ENCODE measurements at regions not wholly inside any gene's neighbourhood (a gene's known extent, or its start where the extent isn't known, plus 50 kb on each side); places are given as distances from the start of the nearest gene placed in this dataset.

DNA sequence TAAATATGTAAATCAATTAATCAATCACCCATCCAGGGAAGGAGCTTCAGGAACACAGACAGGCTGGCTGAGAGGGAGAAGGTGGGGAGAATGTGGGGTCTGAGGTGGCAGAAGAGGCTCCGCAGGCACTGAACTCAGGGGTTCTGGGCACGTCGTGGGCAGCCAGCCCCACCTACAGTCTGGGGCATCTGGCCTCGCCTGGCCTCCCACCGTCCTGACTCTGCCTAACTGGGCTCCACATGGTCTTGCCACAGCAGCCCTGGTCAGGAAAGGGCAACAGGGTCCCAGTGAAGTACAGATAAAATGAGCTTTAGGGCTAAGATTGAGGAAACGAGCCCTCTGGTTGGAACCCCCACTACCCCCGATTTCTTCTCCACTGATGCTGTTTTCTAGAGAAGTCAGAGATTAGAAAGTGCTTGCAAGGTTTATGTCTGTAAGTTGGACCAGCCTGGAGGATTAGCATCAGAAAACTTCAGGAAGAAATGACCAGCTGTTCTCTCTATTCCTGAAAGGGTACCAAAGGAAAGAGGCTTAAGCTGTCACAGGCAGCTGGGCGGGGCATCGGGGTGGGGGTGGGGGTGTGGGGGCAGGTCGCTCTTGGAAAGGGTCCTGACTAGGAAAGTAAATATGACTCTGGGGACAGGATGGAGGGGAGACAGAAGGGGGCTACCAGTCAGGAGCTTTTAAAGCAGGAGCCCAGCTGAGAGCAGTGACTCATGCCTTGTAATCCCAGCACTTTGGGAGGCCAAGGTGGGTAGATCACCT is 261.7 kb downstream of the BUD13 start:
- TF ChIP-seq, protein P1, sequence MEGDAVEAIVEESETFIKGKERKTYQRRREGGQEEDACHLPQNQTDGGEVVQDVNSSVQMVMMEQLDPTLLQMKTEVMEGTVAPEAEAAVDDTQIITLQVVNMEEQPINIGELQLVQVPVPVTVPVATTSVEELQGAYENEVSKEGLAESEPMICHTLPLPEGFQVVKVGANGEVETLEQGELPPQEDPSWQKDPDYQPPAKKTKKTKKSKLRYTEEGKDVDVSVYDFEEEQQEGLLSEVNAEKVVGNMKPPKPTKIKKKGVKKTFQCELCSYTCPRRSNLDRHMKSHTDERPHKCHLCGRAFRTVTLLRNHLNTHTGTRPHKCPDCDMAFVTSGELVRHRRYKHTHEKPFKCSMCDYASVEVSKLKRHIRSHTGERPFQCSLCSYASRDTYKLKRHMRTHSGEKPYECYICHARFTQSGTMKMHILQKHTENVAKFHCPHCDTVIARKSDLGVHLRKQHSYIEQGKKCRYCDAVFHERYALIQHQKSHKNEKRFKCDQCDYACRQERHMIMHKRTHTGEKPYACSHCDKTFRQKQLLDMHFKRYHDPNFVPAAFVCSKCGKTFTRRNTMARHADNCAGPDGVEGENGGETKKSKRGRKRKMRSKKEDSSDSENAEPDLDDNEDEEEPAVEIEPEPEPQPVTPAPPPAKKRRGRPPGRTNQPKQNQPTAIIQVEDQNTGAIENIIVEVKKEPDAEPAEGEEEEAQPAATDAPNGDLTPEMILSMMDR (IDR thresholded peaks at IDR 0.05), result no peak
- TF ChIP-seq POLR2A (IDR thresholded peaks at IDR 0.05), result no peak
- TF ChIP-seq EP300 (IDR thresholded peaks at IDR 0.05), result no peak
- DNase-seq (ENCODE audit: low spot score in 2 of 2), result no peak
- Histone ChIP-seq H3K4me3 (no peak overlapping the region), H3K9me3 (no peaks in the 10 kb centered on the region), H3K27me3 (peaks cover 0 to 12% of the 10 kb centered on the region in 2 donors), H3K36me3 (no peaks in the 10 kb centered on the region), H3K27ac (no peak overlapping the region), H3K4me1 (no peaks in the 10 kb centered on the region)
- WGBS, 2 donors, result 60 to 68% methylated on average over 8 to 10 of the region's 10 CpGs

DNA sequence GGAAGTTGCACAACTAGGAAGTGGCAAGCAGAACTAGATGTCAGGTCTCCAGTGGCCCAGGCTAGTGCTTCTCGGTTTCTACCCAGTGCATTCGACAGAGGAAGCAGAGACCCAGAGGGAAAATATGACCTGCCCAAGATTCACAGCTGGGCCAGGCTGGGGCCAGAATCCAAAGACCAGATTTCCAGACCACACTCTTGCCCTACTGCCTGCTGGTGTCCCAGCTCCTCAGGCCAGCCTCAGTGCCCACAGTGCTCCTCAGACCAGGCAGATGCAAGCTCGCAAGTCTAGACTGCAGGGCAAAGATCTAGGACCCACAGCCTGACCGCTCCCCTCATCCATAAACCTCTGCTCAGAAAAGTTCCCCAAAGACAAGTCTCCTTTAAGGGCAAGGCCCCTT is 262.6 kb downstream of the BUD13 start:
- no peak for DNase-seq (ENCODE audit: low spot score in 2 of 2)
- Histone ChIP-seq H3K27me3 (peaks cover 0 to 17% of the 10 kb centered on the region in 2 donors), H3K36me3 (no peaks in the 10 kb centered on the region), H3K27ac (no peak overlapping the region), H3K4me1 (no peaks in the 10 kb centered on the region), H3K4me3 (no peak overlapping the region), H3K9me3 (no peaks in the 10 kb centered on the region)
- 65 to 72% methylated on average over 4 of the region's 4 CpGs for WGBS, 2 donors
- TF ChIP-seq, protein P1 (IDR thresholded peaks at IDR 0.05), result no peak
- TF ChIP-seq POLR2A (IDR thresholded peaks at IDR 0.05) (no peak), EP300 (IDR thresholded peaks at IDR 0.05) (no peak)

DNA sequence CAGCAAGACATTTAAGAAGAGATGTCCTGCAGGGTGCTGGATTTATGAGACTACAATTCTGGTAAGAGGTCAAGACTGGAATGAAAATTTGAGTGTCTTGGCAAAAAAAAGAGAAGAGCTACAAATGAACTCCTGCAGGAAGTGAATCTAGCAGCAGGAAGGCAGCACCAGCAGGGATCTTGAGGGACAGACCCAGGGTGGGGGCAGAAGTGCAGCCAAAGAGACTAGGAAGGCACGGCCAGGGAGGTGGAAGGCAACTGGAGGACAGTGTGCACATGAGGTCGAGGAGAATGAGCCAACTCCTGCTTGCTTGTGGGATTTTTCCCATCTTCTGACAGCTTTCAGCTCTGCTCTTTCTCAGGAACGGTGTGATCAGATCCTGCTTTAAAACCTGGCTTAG is 263.2 kb downstream of the BUD13 start:
- no peaks in the 10 kb centered on the region for H3K36me3 ChIP-seq
- no peaks in the 10 kb centered on the region for H3K4me1 ChIP-seq
- peaks cover 0 to 22% of the 10 kb centered on the region in 2 donors for H3K27me3 ChIP-seq
- H3K9me3 ChIP-seq, result no peaks in the 10 kb centered on the region
- 38 to 42% methylated on average over 3 of the region's 3 CpGs for WGBS, 2 donors
- DNase-seq (ENCODE audit: low spot score in 2 of 2), result no peak
- H3K27ac ChIP-seq, result no peak overlapping the region
- no peak overlapping the region for H3K4me3 ChIP-seq
- TF ChIP-seq EP300 (IDR thresholded peaks at IDR 0.05) (no peak), POLR2A (IDR thresholded peaks at IDR 0.05) (no peak)
- TF ChIP-seq, protein P1 (IDR thresholded peaks at IDR 0.05), result no peak

DNA sequence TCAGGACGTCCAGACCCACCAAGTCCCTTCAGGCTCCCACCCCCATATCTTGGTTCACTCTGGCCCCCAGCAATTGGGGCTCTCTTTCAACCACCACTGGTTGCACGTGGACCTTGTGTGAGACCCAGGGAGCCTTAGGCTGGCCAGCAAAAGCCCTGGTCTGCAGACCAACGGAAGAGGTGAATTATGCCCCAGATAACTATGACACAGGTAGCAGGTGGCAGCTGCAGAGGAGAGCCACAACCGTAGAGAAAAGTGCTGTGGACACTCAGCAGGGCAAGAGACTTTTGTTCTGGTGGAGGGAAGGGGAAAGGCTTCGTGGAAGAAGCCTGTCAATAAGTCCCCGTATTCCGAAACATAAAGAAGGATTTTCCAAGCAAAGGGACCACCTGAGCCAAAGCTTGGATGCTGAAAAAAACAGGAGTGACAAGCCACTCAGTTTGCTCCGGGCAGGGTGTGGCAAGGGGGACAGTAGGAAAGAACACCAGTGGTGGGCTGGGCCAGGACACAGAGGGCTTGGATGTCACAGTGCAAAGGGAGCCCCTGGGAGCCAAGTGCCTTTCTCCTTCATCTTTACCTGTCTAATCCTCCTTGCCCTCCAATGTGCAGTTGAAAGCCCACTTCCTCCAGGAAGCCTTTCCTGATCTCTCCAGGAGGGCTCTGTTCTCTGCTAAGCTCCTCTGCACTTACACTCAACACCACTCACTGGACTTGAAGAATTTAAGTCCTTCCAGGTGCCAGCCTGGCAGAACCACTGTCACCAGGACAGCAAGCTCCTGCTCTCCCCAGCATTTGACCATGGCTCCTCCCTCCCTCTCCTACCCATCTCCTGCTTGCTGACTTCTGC is 264.7 kb downstream of the BUD13 start:
- H3K4me3 ChIP-seq, result no peak overlapping the region
- no peaks in the 10 kb centered on the region for H3K4me1 ChIP-seq
- H3K36me3 ChIP-seq, result no peaks in the 10 kb centered on the region
- no peak for DNase-seq (ENCODE audit: low spot score in 2 of 2)
- peaks cover 0 to 22% of the 10 kb centered on the region in 2 donors for H3K27me3 ChIP-seq
- no peaks in the 10 kb centered on the region for H3K9me3 ChIP-seq
- H3K27ac ChIP-seq, result no peak overlapping the region
- 74 to 82% methylated on average over 8 of the region's 8 CpGs for WGBS, 2 donors
- TF ChIP-seq POLR2A (IDR thresholded peaks at IDR 0.05) (no peak), EP300 (IDR thresholded peaks at IDR 0.05) (no peak)
- TF ChIP-seq, protein P1 (IDR thresholded peaks at IDR 0.05), result no peak

DNA sequence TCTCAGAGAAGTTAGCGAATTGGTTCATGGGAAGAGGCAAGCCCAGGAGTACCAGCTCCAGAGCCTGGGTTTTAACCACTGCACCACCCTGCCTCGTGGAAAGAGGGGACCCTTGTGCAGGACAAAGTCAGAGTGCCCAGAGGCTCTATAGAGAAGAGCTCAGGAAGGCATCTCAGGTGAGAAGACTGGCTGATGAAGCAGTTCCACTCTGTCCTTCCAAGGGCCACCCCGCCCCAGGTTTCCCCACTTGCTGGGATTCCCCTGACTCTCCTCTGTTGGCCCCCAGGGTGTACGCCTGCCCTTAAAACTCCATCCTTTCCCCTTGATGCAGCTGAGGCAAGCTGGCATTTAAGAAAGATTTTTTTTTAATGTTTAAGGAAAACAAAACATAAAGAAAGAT is 265.8 kb downstream of the BUD13 start:
- 81 to 90% methylated on average over 4 of the region's 4 CpGs for WGBS, 2 donors
- Histone ChIP-seq H3K9me3 (no peaks in the 10 kb centered on the region), H3K27me3 (peaks cover 0 to 29% of the 10 kb centered on the region in 2 donors), H3K36me3 (no peaks in the 10 kb centered on the region), H3K27ac (no peak overlapping the region), H3K4me1 (no peaks in the 10 kb centered on the region), H3K4me3 (no peak overlapping the region)
- no peak for DNase-seq (ENCODE audit: low spot score in 2 of 2)
- TF ChIP-seq POLR2A (IDR thresholded peaks at IDR 0.05), result no peak
- TF ChIP-seq, protein P1 (IDR thresholded peaks at IDR 0.05), result no peak
